H1 (cell line): ENCODE measurements at regions not wholly inside any gene's neighbourhood (a gene's known extent, or its start where the extent isn't known, plus 50 kb on each side); places are given as distances from the start of the nearest gene placed in this dataset.

ENCODE experiments used
- POLR2A ChIP-seq, 2 experiments: IDR thresholded peaks; 1 replicate in 1 of 2; 2 replicates in 1 of 2; pipeline ENCODE4 v1.6.1; 2011; ENCODE audit warnings: low read depth in 2 of 2, low read length in 2 of 2, mild to moderate bottlenecking in 2 of 2; ENCODE audit errors: control extremely low read depth in 1 of 2

DNA sequence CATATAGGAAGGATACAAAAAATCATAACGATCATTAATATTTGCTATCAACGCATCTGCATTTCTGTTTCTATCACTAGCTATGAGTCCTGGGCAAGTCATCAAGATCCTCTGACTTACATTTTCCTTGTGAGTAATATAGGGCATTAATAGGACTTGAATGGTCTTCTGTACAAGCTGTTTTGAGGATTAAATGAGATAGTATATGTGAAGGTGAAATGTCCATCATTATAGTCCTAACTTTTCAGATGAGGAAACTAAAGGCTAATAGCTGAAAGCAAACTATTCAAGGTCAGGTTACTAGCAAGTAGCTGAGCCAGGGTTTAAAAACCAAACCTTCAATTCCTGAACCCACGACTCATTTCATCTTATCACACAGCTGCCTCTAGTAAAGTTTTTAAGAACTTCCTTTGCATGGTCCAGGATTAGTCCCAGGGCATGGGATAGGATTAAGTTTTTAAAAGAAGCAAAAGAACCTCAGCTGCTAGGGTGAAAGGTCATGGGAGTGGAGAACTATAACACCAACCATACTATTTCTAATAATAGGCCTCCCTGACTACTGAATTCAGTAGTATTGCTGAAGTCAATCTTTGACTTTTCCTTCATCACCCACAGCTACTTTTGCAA is 101.4 kb upstream of the ADAMTS20 start (continued):
- TF ChIP-seq POLR2A (IDR thresholded peaks at IDR 0.05; ENCODE audit: control extremely low read depth in 1 of 2, low read depth in 2 of 2, low read length in 2 of 2) = no peak
